Epithelial cell of esophagus (primary cell): ENCODE measurements at regions not wholly inside any gene's neighbourhood (a gene's known extent, or its start where the extent isn't known, plus 50 kb on each side); places are given as distances from the start of the nearest gene placed in this dataset.

Source experiments
- DNase-seq: peaks from one replicate; pipeline ENCODE4 v3.0.0; 2010; ENCODE audit warnings: low read depth
- H3K4me3 ChIP-seq: 2 replicates; pipeline ENCODE4 v1.5.1; 2011; ENCODE audit warnings: mild to moderate bottlenecking, low read length, control low read depth
- TF ChIP-seq, protein P1 (sequence below): IDR thresholded peaks from 2 replicates; pipeline ENCODE4 v1.5.1; 2011; ENCODE audit warnings: low read depth, mild to moderate bottlenecking, low read length, control low read depth, inconsistent platforms; ENCODE audit not compliant: insufficient read depth; ENCODE audit errors: missing control alignments

DNA sequence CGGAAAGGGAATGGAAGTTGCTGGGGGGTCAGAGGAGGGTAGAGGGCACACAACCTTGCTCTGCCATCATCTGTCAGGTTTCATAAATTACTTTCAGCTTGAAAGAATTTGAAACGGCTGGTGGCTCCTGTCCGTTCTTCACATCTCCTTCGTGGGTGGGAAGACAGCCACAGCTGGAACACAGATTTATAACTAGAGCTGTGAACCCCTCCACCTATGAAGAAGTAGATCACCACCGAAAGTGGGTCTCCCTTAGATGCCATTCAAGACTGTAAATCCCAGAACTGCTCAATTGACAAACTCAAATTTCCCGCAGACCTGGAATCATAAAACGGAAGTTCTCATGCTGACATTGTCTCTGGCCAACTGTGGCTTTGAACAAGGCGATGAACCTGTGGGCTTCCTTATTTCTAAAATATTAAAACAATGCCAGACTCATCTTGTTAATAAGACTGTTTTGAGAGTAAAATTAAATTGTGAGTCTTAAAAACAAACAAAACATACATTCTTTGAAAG, 65.3 kb downstream of the BTBD3 start:
- DNase-seq, result no peak
- no peak overlapping the region for H3K4me3 ChIP-seq
- TF ChIP-seq, protein P1, sequence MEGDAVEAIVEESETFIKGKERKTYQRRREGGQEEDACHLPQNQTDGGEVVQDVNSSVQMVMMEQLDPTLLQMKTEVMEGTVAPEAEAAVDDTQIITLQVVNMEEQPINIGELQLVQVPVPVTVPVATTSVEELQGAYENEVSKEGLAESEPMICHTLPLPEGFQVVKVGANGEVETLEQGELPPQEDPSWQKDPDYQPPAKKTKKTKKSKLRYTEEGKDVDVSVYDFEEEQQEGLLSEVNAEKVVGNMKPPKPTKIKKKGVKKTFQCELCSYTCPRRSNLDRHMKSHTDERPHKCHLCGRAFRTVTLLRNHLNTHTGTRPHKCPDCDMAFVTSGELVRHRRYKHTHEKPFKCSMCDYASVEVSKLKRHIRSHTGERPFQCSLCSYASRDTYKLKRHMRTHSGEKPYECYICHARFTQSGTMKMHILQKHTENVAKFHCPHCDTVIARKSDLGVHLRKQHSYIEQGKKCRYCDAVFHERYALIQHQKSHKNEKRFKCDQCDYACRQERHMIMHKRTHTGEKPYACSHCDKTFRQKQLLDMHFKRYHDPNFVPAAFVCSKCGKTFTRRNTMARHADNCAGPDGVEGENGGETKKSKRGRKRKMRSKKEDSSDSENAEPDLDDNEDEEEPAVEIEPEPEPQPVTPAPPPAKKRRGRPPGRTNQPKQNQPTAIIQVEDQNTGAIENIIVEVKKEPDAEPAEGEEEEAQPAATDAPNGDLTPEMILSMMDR, result no peak

DNA sequence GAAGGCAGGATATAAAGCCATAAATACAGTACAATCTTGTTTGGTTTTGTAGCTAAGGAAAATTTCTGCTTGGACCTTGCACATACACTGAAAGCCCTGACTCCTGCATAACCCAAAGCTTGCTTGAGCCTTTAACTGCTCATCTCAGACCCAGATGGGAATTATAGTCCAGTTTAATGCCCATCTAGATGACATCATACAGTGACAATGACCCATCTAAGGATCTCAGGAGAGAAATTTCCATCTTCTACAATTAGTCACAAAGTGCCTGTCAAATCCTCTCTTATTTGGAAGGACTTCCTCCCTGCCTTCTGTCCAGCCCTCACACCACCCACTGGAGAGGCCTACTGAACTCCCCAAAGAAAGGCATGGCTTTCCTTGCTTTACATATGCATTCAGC, 69.3 kb downstream of the BTBD3 start:
- H3K4me3 ChIP-seq, result no peak overlapping the region
- TF ChIP-seq, protein P1, result no peak
- no peak for DNase-seq

DNA sequence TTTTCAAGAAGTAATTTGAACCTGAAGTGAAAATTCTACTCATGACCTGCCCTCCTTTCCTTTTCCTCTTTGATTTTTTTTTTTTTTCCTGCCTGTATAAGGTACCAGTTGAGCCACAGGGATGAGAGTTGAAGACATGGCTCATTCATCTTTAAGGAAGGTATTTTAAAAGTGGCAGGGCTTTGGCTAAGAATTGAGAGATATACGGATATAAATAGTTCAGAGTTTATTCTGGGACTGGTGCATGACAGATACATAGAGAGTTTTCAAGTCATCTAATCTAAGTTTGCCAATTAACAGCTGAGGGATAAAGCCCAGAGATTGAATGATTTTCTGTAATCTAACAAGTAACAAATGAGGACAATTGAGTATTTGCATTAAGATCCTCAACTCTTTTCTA, 69.8 kb downstream of the BTBD3 start:
- no peak for DNase-seq
- TF ChIP-seq, protein P1, result no peak
- H3K4me3 ChIP-seq, result no peak overlapping the region

DNA sequence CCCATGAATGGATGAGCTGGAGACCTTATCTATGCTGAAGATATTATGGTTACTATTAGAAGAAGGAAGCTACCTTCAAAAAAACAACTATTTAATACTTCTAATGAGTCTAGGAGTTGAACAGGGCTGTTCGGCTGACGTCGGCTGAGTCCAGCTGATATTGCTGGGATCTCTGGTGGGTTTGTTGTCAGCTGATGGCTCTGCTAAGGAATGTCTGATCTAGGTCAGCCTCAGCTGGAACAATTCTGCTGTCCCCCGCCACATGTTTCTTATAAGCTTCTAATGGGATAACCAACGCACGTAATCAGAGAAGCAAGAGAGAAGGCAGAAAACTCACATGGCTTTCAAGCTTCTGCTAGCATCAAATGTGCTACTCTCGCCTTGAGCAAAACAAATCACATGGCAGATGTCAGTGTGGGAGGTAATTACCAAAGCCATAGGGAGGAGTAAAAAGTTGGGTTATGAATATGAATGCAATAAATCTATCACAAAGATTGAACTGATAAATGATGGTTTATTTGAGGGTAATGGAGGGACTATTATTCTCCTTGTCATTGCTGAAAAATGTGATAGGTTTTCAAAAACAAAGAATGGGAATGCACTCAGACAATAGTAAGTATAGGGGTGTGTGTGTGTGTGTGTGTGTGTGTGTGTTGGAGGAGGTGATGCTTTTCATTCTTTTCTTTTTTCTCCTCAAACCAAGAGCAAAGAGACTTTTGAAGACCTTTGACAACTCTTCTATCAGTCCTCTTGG, 71.5 kb downstream of the BTBD3 start:
- TF ChIP-seq, protein P1, result no peak
- no peak overlapping the region for H3K4me3 ChIP-seq
- DNase-seq, result no peak

DNA sequence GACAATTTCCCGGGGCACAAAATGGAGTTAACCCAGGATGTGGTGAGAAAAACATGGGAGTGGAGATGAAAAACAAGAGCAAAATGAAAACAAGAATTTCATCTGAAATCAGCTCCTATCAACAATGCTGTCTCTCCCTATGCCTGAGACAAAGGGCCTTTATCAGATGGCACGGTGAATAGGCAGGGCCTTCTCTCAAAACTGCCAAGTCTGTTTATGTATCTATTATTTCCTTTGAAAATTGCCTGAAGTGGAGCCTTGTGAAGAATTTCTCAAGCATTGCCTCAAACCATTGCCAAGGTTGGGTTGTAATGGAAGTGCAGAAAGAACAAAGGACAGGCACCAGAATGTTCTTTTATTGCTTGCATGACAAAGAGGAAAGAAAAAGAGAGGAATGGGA, 74.7 kb downstream of the BTBD3 start:
- TF ChIP-seq, protein P1, result no peak
- DNase-seq, result no peak
- no peak overlapping the region for H3K4me3 ChIP-seq

DNA sequence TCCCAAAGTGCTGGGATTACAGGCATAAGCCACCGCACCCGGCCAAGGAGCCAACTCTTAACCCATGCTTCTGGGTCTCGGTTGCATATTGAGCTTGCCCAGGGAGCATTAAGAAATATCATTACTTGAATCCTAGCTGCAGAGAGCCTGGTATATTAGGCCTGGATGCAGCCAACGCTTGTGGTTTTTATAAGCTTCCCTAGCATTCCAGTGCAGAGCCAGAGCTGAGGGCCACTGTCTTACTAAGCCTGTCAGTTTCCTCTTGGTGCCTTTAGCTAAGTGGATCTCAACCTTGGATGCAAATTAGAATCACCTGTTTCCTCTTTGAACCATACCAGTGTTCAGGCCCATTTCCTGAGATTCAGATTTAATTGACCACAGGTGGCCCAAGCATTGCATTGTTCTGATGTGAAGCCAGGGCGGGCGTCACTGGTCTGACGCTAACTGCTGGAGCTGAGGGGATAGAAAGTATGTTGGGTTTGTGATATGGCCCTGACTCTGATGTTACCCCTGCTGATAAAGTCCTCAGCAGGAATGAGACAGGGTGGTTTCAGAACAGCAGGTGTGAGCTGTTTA, 76.3 kb downstream of the BTBD3 start:
- no peak overlapping the region for H3K4me3 ChIP-seq
- no peak for DNase-seq
- TF ChIP-seq, protein P1, result no peak
